ENCODE measurements at regions not wholly inside any gene's neighbourhood (a gene's known extent, or its start where the extent isn't known, plus 50 kb on each side); places are given as distances from the start of the nearest gene placed in this dataset.

- TF ChIP-seq CTCF (IDR thresholded peaks at IDR 0.05): no peak
- TF ChIP-seq EZH2phosphoT487 (IDR thresholded peaks at IDR 0.05): no peak
These were observed 112.0 kb downstream of the ID4 start for GRCh38 chr6:19949155-19949554.
